SK-N-SH treated with all-trans-retinoic acid at 6 μM for 48 hours (cell line): ENCODE measurements at regions not wholly inside any gene's neighbourhood (a gene's known extent, or its start where the extent isn't known, plus 50 kb on each side); places are given as distances from the start of the nearest gene placed in this dataset.

ENCODE experiments used
- ISL1 ChIP-seq: fragments of 250-450 bp; sonication (Bioruptor Pico); IDR thresholded peaks from 2 replicates; pipeline ENCODE4 v2.1.2; 2022; ENCODE audit warnings: mild to moderate bottlenecking, moderate library complexity
- PPARA ChIP-seq: fragments of 250-450 bp; sonication (Bioruptor Pico); IDR thresholded peaks from 2 replicates; pipeline ENCODE4 v1.5.0; 2020; ENCODE audit warnings: mild to moderate bottlenecking, borderline replicate concordance
- ZFP3 ChIP-seq: fragments of 250-450 bp; sonication (Bioruptor Pico); IDR thresholded peaks from 2 replicates; pipeline ENCODE4 v1.5.0; 2020; ENCODE audit warnings: mild to moderate bottlenecking, moderate library complexity

DNA sequence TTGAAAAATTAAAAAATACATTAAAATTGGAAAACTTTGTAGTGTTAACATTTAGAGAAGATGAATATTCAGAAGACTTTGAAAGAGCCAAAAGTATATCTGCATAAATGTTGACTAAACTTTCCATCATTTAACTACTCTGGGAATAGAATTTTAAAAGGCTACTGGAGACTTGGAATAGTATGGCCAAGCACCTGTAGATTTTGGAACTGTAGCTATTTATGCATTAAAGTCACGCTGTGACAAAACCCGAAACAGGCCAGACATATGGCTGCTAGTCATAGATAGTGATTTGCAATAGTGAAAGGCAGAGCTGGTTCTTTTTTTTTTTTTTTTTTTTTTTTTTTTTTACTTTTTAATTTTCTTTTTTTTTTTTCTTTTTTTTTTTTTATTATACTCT, 396.0 kb downstream of the SOCS6 start:
- TF ChIP-seq PPARA (CRISPR knock-in tag): no peak
- TF ChIP-seq ISL1: no peak
- TF ChIP-seq ZFP3 (CRISPR knock-in tag): no peak
